ENCODE measurements at regions not wholly inside any gene's neighbourhood (a gene's known extent, or its start where the extent isn't known, plus 50 kb on each side); places are given as distances from the start of the nearest gene placed in this dataset.
A peak's percentile ranks its signal among the peaks of the same experiment; 100 is the strongest.

DNA sequence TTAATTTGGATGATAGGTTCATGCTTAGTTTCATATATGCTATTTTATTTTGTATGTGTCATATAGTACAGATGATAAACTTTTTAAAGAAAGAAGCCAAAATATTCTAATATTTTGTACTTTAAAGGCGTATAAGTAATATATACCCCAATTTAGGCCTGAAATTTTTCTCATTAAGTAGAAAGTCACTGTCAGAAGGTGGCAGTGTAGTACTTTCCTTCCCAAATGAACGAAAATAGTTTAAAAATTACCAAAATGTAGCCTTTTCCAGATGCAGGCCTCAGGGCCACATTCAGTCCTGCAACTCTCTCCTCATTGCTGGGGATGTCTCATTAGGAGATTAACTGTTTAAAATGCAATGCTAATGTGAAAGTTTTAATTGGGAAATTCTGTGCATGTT, 1263.6 kb downstream of the C4orf33 start:
- TF ChIP-seq, protein P1, sequence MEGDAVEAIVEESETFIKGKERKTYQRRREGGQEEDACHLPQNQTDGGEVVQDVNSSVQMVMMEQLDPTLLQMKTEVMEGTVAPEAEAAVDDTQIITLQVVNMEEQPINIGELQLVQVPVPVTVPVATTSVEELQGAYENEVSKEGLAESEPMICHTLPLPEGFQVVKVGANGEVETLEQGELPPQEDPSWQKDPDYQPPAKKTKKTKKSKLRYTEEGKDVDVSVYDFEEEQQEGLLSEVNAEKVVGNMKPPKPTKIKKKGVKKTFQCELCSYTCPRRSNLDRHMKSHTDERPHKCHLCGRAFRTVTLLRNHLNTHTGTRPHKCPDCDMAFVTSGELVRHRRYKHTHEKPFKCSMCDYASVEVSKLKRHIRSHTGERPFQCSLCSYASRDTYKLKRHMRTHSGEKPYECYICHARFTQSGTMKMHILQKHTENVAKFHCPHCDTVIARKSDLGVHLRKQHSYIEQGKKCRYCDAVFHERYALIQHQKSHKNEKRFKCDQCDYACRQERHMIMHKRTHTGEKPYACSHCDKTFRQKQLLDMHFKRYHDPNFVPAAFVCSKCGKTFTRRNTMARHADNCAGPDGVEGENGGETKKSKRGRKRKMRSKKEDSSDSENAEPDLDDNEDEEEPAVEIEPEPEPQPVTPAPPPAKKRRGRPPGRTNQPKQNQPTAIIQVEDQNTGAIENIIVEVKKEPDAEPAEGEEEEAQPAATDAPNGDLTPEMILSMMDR (conservative IDR thresholded peaks at IDR 0.05): peak; percentile 55

DNA sequence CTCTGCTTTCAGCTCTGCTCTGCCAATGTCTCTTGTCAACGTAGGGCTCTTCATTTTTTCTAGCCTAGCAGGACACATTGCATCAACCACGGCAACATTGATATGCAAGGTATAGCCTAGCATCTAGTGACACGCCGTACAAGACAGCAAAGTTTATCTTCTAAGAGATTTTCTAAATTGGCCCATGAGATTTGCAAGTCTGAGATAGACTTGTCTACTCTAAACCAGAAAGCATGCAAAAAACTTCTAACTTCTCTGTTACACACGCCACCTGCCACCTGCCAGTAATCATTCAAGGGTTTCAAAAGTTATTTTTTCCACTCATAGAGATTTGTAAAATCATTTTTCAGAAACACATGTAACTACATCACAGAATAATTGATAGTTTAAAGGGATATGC, 1265.7 kb downstream of the C4orf33 start:
- TF ChIP-seq, protein P1 (conservative IDR thresholded peaks at IDR 0.05): no peak
- H3K27ac ChIP-seq: no peak overlapping the region

More for the DNA sequence above, 1263.6 kb downstream of the C4orf33 start:
- H3K27ac ChIP-seq: no peak overlapping the region

DNA sequence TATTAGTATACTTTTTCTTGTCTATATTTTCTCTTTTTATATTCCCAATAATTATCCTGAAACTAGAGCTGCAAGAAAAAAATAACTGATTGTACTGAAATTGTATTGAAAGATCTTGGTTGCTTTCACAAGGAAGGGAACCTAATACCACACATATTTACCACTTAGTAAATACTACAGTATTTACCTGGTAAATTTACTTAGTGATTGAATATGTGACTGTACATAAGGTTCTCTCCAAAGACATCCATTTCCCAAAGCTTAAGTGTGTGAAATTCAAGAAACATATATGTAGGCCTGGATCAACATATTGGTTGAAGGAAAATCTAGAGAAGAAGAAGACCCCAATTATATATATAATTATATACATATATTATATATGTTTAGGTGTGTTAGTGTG, 1272.7 kb downstream of the C4orf33 start:
- TF ChIP-seq, protein P1 (conservative IDR thresholded peaks at IDR 0.05): no peak
- no peak overlapping the region for H3K27ac ChIP-seq

DNA sequence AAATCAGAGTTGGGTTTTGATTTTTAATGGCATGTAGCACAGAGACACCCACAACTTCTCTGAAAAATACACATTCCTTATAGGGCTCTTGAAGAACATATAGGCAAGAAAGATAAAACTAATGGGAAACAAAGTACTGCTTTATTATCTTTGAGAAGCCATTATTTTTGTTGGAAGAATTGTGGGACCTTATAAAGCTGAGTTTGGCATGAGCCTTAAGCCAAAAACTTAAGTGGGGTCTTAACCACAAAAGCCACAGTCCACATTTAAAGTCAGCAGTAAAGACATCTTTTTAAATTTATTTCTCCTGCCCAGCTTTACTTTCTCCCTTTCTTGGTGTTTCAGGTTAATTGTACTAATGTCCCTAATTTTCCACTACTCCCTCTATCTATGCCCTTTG, 1297.3 kb downstream of the C4orf33 start:
- TF ChIP-seq, protein P1 (conservative IDR thresholded peaks at IDR 0.05): no peak
- no peak overlapping the region for H3K27ac ChIP-seq

DNA sequence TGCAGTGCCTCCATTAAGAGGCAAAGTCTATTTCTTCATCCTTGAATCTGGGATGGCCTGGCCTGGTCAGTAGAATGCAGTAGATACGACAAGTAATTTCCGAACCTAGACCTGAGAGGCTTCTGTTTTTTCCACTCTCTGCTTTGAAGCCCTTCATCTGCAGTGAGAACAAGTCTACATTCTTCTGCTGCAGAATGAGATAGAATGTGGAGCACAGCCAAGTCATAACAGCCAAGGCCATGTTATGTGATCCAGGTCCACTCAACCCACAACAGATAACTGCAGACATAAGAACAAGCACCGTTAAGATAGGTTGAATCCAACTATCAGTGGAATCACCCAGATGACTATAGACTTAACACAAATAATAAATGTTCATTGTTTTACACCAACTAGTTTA, 1297.7 kb downstream of the C4orf33 start:
- H3K27ac ChIP-seq: no peak overlapping the region
- TF ChIP-seq, protein P1 (conservative IDR thresholded peaks at IDR 0.05): no peak

DNA sequence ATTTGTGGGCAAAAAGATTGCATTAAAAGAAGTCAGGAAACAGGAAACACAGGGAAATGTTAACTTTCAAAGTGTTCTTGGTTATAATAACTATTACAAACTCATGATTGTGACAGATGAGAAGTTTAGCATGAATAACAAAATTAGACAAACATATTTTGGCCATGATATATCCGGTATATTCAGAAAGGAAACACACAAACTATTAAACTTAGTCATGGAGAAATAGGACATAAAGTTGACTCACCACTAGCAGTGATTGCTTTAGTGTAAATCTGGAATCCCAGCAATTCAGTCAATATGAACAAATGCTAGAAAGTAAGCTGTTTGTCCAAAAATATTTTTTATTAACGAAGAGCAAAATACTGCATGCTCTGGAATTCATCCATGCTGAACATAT, 1299.9 kb downstream of the C4orf33 start:
- no peak overlapping the region for H3K27ac ChIP-seq
- TF ChIP-seq, protein P1 (conservative IDR thresholded peaks at IDR 0.05): no peak

DNA sequence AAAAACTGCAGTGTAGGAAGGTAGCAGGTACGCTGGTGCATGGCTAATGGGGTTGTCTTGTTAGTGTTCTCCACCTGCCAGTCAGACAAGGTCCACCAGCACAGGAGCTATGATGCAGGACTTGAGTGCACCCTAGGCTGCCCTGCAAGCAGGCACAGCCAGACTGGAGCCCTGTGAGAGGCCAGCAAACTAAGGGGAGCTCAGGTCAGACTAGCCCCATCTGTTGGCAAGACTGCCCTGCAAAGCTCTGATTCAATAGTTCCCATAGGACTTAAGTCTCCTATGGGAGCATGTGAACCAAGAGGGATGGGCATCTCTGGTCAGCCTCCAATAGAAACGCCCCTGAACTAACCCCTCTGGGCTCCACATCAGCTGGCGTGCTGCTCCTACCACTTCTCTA, 1307.3 kb downstream of the C4orf33 start:
- no peak overlapping the region for H3K27ac ChIP-seq
- TF ChIP-seq, protein P1 (conservative IDR thresholded peaks at IDR 0.05): no peak

DNA sequence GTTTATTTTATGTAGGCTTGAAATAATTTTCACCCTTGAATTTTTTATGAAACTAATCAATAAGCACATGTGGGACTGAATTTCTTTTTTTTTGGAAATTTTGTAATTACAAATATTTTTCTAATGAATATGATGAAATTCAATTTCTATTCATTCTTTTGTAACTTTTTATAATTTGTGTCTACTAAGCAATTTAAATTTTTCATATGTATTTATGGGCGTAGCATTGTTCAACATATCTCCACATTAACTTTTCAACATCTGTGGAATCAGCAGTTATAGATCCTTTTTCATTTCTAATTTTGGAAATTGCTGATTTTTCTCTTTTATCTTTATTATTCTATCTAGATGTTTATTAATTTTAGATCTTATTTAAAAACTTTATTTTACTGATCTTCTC, 1320.3 kb downstream of the C4orf33 start:
- TF ChIP-seq, protein P1 (conservative IDR thresholded peaks at IDR 0.05): no peak
- H3K27ac ChIP-seq: no peak overlapping the region

Measured in VCaP (cell line).